Fibroblast of upper back skin (primary cell): ENCODE measurements at regions not wholly inside any gene's neighbourhood (a gene's known extent, or its start where the extent isn't known, plus 50 kb on each side); places are given as distances from the start of the nearest gene placed in this dataset.

Source experiments
- DNase-seq: peaks from one replicate; pipeline ENCODE4 v3.0.0-alpha.2; 2013

DNA sequence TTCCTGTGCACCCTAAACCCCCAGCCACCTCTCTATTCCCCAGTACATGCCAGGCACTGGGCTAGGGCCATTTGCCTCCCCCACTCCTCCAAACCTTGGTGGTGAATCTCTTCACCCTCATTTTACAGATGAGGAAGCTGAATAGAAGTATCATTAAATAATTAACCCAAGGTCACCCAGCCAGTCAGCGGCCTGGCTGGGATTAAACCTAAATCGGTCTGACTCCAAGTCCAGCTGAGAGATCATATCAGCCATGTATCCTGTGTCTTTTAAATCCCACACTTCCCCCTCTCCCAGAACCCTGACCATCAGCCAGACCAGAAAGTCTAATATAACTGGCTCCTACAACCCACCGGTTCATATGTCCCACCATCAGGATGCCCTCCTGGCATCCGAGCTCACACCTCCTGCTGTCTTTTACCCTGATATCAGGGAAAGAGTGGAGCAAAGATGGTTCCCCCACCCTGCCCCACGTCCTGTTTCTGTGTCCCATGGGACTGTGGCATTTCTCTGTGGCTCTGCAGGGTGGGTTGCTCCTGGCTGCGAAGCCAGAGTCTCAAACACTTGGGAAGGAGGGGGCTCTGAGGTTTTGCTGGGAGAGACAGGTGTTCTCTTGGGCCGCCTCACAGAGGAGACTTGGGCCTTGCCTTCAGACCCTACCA is 145.3 kb downstream of the VEGFA start:
- no peak for DNase-seq

DNA sequence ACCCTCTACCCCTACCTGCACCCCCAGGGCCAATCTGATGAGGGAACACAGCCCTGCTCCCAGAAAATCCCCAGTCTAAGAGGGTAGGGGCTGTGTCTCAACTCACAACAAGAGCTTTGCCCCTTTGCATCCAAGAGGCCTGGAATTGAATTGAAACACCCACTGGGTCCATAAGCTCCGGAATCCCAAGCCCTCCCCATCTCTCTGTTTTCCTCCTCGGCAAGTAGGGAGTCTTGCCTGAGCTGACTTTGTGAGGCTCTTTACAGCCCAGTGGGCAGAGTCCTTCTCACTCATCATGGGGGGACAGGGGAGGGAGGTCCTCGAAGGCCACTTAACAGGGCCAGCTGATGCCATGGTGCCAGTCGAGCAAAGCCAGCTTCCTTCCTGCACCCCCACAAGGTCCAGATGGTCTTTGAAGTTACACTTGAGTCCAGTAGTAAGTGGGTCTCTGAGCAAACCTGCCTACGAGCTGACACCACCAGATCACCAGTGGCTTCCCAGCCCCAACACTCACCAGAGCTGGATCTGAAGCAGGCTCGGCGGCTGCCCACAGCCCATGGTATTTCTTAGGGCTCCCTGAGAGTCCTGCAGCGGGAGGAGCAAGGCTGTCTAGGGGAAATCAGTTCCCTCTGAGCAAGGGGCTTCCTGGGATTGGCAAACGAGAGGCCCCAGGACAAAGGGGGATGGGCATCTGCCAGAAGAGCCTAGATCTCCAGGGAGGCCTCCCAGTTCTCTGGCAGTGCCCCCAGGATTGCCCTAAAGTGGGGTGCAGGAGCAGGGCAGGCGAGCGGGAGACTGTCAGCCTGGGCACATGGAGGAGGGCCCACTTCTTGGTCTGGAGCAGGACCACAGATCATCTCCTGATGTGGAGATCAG is 144.5 kb downstream of the VEGFA start:
- no peak for DNase-seq

DNA sequence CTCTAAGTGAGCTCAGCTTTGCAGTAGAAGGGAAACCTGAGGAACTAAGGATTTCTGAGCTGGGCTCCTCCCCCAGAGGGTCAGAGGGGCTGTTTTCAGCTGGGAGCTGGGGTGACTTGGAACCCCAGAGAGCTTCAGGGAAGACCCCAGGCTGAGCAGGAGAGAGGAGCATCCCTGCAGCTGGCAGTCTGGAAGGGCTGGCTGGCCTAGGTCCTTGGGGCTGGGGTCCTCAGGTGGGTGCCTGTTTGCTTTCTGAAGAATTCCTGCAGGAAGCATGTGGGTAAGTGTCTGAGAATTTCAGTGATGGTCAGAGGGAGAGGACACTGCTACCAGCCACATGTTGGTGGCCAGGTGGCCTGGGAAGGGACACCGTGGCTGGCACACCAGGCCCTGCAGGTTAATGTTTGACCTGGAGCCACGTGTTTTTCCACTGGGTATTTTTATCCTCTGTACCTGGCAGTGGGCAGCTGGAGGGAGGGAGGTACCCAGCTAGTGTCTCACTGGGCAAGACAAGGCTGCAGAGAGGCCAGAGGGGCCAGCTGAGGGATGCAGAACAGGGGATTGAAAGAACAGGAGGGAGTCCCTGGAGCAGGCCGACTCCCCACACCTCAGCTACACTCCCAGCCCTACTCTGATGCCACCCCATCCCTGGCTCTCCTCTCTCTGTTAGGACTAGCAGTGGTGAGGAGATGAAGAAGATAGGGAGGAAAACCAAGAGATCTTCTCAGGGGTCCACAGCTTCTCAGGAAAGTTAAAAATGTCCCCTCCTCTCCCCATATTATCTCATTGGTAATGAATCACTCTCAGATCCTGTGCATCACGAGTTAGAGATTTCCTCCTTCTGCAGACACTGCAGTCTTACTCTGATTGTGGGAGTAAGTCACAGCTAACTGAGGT is 143.6 kb downstream of the VEGFA start:
- DNase-seq, result peak; percentile 42

DNA sequence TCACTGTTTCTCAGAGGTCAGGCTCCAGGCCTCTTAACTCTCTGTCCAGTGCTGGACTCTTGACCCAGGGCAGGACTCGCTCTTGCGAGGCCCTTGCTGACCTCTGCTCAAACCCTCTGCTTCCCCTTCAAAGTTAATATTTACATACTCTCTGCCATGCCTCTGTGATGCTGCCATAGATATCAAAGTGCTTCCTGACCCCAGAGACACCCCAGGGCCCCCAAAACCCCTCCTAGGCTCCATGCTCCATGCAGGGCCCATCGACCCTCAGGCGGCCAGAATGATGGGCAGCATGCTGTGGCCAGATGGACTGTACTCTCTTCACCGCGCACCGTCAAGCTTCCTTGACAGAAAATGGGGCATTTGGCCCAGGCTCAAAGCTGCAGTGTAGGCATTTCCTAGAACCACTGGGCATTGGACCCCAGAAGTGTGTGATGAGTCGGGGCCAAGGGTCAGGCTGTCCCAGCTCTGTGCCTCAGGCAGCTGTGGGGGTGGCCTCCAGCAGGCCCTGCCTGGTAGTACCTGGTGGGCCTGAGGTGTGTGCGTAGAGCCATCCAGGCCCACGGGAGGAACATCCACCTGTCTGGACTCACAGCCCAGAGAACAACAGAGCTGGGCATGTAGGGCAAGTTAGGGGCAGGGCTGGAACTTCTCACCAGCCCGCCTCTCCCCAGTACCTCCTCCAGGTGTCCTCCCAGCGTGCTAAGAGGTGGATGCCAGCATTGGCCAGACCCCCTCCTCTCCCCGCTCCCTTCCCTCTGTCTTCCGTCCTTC is 142.8 kb downstream of the VEGFA start:
- DNase-seq, result no peak

DNA sequence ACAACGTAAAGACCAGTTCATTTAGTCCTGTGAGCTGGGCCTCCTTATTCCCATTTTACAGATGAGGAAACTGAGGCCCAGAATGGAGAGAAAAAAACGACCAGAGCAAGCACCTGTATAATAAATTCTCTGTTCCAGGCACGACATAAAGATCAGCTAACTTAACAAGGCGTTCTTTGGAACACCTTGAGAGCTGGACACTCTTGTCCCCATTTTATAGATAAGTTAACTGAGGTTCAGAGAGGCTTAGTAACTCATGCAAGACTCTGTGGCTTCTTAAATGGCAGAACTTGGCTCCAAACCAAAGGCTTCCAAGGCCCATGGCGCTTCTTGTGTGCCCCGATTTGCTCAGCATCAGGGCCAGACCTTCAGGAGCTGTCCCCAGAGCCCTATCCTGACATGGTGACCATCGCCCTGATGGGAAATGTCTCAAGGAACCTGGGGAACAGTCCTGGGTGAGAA is 142.1 kb downstream of the VEGFA start:
- no peak for DNase-seq

DNA sequence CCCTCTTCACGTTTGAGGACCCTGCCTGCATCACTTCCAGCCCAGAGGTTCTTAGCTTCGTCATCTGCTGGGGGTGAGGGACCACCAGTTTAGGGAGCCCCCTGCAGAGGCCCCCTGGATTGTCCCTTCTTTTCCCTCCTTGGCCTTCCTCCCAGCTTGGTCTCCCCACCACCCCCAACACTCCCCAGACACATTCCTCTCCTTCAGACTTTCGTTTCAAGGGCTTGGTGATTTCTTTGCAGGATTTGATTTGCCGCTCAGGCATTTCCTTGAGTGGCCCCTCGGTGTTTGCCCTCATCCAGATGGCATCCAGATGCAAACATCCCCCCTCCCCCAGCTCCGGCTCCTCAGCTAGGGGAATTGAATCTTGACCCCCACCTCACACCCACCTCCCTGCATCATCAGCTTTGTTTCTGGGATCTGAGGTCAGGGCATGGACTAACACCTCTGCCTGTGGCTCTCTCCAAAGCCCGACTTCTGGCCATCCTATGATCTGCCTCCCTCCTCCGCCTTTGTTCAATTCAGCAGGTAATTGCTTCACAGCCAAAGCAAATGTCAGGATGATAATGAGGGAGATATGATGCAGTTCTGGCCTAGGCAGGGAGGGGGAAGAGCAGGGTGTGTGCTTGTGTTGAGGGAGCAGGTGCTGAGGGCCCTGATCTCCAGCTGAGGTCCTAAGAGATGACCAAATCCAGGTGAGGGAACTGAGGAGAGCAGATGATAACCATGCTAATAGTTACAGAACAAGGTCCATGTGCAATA is 141.5 kb downstream of the VEGFA start:
- peak; percentile 90 for DNase-seq

DNA sequence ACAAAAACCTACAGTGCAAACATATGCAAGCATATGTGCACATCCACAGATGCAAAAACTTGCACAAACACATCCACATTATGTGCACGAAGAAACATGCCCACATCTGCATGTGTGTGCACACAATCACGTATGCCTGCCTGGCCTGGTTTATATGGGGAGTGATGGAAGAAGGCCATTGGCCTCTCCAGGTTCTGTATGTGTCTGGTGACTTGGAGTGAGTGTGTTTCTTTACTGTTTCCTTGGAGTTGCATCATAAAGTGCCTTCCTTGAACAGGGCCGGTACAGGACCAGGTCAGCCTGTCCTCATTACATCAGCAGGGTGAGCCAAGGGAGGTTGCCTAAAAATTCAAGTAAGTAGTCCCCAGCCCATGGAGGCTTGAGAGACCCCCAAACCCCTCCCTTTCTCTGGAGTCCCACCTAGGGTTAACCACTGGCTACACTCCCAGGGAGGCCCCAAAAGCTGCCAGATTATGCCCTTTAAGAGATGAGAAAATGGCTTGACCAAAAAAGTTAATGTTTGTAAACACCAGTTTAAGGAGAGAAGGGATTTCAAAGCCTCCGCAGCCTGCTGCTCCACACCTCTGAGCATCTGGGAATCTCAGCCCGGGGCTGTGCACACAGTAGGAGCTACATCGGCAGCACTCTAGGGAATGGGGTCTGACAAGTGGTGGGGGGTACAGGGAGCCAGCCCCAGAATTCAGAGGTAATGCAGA is 140.8 kb downstream of the VEGFA start:
- DNase-seq, result peak; percentile 97

DNA sequence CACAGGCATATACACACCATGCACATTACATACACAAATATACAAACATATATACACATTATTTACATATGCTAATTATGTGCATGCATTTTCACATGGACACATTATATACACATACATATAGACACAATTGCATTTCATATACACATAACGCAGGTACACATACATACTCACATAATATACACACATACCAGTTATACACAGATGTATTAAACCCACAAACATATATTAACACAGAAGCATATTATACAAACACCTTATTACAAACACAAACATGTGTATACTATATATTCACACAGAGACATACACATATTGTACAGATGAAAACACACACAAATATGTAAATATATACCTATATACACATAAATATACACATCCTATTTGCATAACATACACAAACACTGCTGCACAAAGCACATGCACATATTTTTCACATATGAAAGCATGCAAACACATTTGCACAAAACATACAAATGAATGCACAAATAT is 140.2 kb downstream of the VEGFA start:
- no peak for DNase-seq

DNA sequence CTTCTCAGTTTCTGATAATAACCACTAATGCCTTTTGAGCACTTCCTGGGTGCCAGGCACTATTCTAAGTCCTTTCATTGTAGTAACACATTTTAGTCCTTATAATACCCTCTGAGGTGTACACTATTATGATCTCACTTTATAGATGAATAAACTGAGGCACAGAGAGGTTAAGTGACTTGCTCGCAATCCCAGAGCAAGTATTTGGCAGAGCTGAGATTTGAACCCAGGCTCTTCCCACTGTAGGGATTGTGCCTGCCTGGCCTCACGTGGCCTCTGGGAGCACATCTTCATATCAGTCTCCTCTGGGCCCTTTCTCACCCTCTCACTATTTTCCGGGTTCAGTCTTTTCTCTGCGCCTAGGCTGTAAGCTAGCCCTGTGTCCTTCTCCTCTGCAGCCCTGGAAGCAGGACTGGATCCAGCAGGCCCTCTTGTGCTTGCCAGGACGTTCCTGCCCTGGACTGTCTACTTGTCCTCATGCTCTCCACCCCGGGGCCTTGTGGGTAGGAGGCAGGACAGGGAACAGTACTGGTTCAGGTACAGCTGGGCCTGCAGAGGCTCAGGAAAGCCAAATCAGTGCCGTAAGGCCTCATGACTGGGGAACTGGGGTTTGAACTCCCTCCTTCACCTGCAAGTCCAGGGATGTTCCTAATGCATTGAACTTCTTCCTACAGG is 139.6 kb downstream of the VEGFA start:
- DNase-seq, result no peak

DNA sequence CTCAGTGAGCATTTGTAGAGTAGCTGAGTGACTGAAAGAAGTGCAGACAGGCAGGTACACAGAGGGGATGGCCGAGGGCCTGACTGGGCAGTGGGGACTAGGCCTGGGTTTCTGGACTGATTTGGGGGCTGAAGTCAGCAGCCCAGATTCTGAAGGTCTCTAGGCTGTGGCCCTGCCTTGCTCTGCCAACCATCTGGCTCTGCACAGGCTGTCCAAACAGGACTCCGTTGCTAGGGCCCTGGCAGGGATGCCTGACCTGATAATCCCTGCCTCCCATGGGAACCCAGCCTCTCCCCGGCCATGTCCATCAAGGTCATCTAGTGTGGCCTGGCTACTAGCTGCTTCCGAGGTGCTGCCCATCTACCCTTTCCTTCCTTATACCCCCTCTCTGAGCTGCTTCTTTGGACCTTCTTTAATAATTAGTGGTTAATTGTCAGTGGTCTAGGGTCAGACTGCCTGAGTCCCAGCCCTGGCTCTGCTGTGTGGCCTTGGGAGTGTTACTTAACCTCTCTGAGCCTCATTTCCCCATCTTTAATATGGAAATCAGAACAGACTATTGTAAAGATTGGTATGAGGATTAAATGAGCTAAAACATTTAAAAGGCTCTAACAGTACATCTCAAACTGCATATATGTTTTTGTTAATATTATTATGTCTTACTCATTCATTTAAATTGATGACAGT is 137.9 kb downstream of the VEGFA start:
- no peak for DNase-seq

DNA sequence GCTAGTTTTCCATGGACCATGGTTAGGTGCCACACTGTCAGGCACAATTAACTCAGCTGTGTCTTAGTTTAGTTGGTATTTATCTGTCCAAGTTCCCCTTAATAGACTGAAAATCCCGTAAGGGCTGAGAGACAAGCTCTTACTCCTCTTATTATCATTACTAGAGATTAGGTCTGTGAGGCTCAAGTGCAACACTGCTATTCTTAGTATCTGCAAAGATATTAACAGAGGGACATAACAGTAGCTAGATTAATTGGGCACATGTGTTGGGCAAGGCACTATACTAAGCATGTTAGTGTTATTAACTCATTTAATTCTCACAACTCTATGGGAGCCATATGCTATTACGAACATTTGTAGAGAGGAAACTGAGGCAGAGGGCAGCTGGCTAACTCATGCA is 137.3 kb downstream of the VEGFA start:
- DNase-seq, result no peak

DNA sequence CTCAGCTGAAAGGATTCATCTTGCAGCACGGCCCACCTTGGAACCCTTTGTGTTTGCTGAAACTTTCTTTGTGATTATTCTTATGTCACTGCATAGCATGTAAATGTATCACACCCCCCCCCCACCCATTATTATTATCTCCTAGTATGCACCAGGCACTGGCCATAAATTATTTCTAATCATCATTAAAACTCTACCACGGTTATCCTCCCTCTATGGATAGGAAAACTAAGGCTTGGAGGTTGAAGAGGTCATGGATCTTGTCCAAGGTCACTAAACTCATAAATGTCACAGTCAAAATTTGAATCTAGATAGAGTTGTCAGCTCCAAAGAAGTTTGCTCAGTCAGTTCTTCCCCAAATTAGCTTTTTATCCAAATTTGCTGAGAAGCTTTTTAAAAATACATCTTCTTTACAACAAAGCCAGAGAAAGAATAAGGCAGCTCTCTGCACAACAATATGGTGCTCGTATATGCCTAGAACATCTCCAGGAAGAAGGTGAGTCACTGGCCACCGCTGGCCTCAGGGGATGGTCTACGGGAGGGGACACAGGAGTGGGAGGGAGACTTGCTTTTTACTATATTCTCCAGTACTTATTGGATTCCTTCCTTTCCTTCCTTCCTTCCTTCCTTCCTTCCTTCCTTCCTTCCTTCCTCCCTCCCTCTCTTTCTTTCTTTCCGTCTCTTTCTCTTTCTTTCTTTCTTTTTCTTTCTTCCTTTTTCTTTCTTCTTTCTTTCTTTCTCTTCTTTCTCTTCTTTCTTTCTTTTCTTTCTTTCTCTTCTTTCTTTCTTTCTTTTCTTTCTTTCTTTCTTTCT is 134.5 kb downstream of the VEGFA start:
- no peak for DNase-seq

DNA sequence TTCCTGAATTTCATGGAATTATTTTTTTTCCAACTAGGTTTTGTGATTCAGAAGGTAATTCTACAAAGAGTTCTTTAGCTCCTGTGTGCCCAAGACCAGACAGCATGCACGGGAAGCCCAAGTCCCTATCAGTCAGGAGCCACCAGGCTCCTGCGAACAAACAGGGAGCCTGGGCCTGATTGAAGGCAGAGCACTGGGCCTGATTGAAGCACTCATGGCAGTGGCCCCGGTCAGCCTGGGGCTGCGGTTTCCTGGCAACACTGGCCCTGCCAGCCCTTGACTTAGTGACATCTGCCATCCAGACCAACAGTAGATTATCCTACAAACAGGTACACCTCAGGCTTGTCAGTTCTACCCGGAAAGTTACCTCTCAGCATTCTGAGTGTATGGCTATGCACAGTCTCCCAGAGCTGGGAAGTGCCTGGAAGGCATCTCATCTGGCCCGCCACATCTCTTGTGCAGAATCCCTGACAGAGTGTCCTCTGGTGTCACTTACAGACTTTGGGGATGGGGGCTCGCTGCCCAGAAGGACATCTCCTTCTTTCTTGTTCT is 133.8 kb downstream of the VEGFA start:
- DNase-seq, result no peak

DNA sequence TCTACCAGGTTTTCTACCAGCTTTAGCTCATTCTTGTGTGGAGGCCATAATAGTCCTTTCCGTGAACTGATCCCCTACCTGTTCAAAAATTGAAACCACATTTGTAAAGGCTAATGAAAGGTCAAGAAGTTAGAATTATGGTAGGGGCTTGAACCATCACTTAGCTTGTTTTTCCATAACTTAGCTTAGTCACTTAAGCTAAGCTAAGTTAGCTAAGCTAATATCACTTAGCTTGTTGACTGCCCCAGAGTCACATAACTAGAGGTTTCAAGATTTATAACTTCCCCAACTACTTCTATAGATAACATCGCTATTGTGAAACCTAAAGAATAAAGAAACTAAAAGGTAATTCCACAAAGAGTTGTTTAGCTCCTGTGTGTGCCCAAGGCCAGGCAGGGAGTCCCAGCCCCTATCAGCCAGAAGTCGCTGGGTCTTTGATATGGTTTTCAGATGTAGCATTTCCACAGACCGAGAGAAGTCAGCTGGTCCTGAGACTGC is 131.8 kb downstream of the VEGFA start:
- DNase-seq, result no peak

DNA sequence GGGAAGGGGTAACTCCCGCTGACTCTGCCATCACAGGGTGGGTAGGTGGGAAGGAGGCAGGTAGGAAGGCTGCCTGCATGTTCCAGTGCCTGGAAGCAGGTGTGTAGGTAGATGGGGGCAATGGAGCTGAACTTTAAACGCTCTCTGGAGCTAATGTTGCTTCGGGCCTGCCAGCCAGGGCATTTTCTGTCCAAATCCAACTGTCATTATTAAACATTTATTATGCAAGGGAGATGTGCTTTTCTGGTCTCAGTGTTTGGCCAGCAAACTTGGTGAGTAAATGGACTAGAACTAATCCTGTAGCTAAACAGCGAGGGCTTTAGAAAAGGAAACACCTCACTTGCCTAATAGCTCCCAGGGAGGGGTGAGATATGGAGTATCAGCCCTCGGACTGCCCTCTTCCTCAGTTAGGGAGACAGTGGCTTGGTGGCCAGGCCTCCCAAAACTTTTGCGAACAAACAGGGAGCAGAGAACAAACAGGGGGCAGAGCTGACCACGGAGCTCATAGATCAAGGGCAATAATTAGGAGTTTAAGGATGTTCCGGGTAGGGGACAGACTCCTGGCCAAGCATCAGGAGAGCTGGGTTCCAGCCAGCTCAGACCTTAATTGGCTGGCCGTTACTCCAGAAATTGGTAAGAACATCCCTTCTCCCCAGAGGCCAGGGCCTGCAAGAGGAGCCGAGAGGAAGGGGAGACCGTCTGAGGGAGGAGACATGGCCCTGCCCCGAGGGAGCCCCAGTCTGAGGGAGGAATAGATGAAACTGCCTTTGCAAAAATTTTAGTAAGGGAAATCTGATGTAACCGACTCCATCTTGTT is 131.1 kb downstream of the VEGFA start:
- DNase-seq, result no peak

DNA sequence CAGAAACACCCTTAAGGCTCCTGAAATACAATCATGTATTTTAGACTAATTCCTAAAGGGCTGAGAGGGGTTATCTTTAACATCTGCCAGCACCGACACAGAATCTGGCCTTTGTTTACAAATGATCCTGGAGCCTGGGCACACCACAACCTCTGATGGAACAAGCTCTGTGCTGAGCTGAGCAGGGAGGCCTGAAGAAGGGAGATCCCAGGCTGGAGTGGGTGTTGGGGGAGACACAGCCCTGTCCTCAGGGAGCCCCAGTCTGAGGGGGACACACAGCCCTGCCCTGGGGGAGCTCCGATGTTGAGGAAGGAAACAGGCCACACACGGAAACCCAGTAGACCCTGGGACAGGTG is 130.5 kb downstream of the VEGFA start:
- no peak for DNase-seq

DNA sequence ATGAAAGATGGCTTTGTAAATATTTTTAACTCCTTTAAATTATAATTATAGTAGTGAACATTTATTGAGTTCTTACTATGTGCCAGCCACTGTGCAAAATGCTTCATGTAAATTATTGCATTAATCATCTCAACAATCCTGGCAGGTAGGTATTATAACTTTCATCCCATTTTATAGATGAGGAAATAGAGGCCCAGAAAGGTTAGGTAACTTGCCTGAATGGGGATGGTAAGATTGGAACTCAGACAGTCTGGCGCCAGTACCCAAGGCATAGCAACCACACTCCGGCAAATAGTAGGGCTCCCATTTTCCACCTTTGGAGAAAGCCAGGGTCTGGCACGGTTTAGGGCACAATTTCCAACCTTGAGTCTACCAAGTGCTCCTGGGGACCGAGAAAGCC is 129.8 kb downstream of the VEGFA start:
- no peak for DNase-seq
